DMS79 (cell line): ENCODE measurements at regions not wholly inside any gene's neighbourhood (a gene's known extent, or its start where the extent isn't known, plus 50 kb on each side); places are given as distances from the start of the nearest gene placed in this dataset.
"Not testable (repeated sequence)": the region's sequence is repeated elsewhere in the genome, so short reads cannot be mapped to it uniquely, and the experiment has no call there.

Source experiments
- DNase-seq: peaks from one replicate; lab custom pipeline; 2025; lab: John Stamatoyannopoulos, UW

- DNase-seq = not testable (repeated sequence)
These were observed 65.6 kb upstream of the CLEC6A start for GRCh38 chr12:8390001-8390777.

GRCh38 chr12:8396225-8397071 is 59.3 kb upstream of the CLEC6A start:
- not testable (repeated sequence) for DNase-seq

GRCh38 chr12:8397378-8397777 is 58.4 kb upstream of the CLEC6A start:
- not testable (repeated sequence) for DNase-seq

GRCh38 chr12:8399496-8400034 is 56.2 kb upstream of the CLEC6A start:
- not testable (repeated sequence) for DNase-seq

GRCh38 chr12:8403834-8404233 is 51.9 kb upstream of the CLEC6A start:
- not testable (repeated sequence) for DNase-seq

- DNase-seq = not testable (repeated sequence)
These were observed 51.4 kb upstream of the CLEC6A start for GRCh38 chr12:8404341-8404740.
